ENCODE measurements at regions not wholly inside any gene's neighbourhood (a gene's known extent, or its start where the extent isn't known, plus 50 kb on each side); places are given as distances from the start of the nearest gene placed in this dataset.

DNA sequence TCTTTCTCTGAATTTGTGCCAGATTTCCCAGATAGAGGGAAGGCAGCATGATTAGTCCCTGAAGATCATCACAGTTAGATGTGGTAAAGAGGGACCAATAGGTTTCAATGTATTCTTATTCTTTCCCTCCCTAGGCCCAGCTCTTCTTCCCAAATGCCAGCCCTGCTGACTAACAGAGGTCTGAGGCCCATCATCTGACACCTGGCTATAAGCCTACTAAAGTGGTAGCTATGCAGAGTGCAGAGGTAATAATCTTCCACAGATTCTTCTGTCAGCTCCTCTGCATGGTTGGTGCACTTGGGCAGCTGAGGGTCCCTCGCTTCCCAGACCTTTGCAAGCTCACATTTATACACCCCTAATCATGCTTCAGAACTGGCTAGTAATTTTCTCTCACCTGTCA, 63.7 kb upstream of the PZP start:
- TF ChIP-seq CTCF (IDR thresholded peaks at IDR 0.05; ENCODE audit: poor library complexity) (no peak), EZH2 (IDR thresholded peaks at IDR 0.05; ENCODE audit: borderline replicate concordance) (no peak), EZH2phosphoT487 (IDR thresholded peaks at IDR 0.05; ENCODE audit: low read depth, severe bottlenecking, unreplicated experiment) (no peak)
- no peak overlapping the region for H3K27ac ChIP-seq
- no peaks in the 10 kb centered on the region for H3K36me3 ChIP-seq (replicated peaks; ENCODE audit: insufficient read depth, low read depth)
- no peaks in the 10 kb centered on the region for H3K27me3 ChIP-seq
- no peak for DNase-seq (ENCODE audit: low spot score)
- no peaks in the 10 kb centered on the region for H3K9me3 ChIP-seq (ENCODE audit: low read depth)
- no peak overlapping the region for H3K4me3 ChIP-seq
- no peaks in the 10 kb centered on the region for H3K9me2 ChIP-seq (replicated peaks; ENCODE audit: insufficient read depth)
- WGBS (ENCODE audit: low lambda C conversion rate, missing lambda C conversion rate) = 68% methylated on average over 1 of the region's 1 CpG
- no peaks in the 10 kb centered on the region for H3K79me2 ChIP-seq
- no peaks in the 10 kb centered on the region for H3K4me1 ChIP-seq (ENCODE audit: insufficient read depth)
- no peaks in the 10 kb centered on the region for H4K20me1 ChIP-seq (ENCODE audit: insufficient read depth, poor library complexity, severe bottlenecking)
- H2AFZ ChIP-seq = no peak overlapping the region
- no peak overlapping the region for H3K4me2 ChIP-seq

- Histone ChIP-seq H3K27me3 (no peaks in the 10 kb centered on the region), H3K4me3 (no peak overlapping the region), H3K4me1 (ENCODE audit: insufficient read depth) (no peaks in the 10 kb centered on the region), H3K36me3 (replicated peaks; ENCODE audit: insufficient read depth, low read depth) (no peaks in the 10 kb centered on the region), H3K9me3 (ENCODE audit: low read depth) (no peaks in the 10 kb centered on the region), H3K27ac (no peak overlapping the region), H3K4me2 (no peak overlapping the region), H4K20me1 (ENCODE audit: insufficient read depth, poor library complexity, severe bottlenecking) (no peaks in the 10 kb centered on the region), H2AFZ (no peak overlapping the region), H3K79me2 (no peaks in the 10 kb centered on the region), H3K9me2 (replicated peaks; ENCODE audit: insufficient read depth) (no peaks in the 10 kb centered on the region)
- 76% methylated on average over 1 of the region's 1 CpG for WGBS (ENCODE audit: low lambda C conversion rate, missing lambda C conversion rate)
- no peak for TF ChIP-seq CTCF (IDR thresholded peaks at IDR 0.05; ENCODE audit: poor library complexity)
- TF ChIP-seq EZH2phosphoT487 (IDR thresholded peaks at IDR 0.05; ENCODE audit: low read depth, severe bottlenecking, unreplicated experiment) = no peak
- no peak for TF ChIP-seq EZH2 (IDR thresholded peaks at IDR 0.05; ENCODE audit: borderline replicate concordance)
- DNase-seq (ENCODE audit: low spot score) = no peak
Observed at GRCh38 chr12:9264546-9264945, 56.4 kb upstream of the PZP start.

DNA sequence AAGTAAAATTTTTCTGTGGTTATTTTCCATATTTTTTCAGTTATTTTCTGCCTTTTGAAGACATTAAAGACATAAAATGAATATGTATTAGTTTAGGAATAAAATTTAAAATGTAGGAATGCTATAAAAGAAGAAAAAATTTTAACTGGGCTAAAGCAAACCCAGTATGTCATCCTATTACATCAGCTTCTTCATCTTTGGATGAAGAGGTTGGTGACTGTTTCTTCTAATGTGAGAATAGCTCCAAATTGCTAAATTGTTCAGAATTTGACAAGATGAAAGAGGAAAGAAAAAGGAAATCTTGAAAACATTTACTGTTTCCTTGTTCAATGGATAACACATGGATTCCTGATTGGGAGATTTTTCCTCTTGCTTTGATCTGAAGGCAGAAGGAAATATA, 52.7 kb upstream of the PZP start:
- Histone ChIP-seq H3K36me3 (replicated peaks; ENCODE audit: insufficient read depth, low read depth) (no peaks in the 10 kb centered on the region), H3K27me3 (no peaks in the 10 kb centered on the region), H3K4me1 (ENCODE audit: insufficient read depth) (no peaks in the 10 kb centered on the region), H3K9me3 (ENCODE audit: low read depth) (no peaks in the 10 kb centered on the region), H3K4me3 (no peak overlapping the region), H3K79me2 (no peaks in the 10 kb centered on the region), H2AFZ (no peak overlapping the region), H4K20me1 (ENCODE audit: insufficient read depth, poor library complexity, severe bottlenecking) (no peaks in the 10 kb centered on the region), H3K9me2 (replicated peaks; ENCODE audit: insufficient read depth) (no peaks in the 10 kb centered on the region), H3K4me2 (no peak overlapping the region), H3K27ac (no peak overlapping the region)
- no peak for DNase-seq (ENCODE audit: low spot score)
- no peak for TF ChIP-seq CTCF (IDR thresholded peaks at IDR 0.05; ENCODE audit: poor library complexity)
- no peak for TF ChIP-seq EZH2phosphoT487 (IDR thresholded peaks at IDR 0.05; ENCODE audit: low read depth, severe bottlenecking, unreplicated experiment)
- no peak for TF ChIP-seq EZH2 (IDR thresholded peaks at IDR 0.05; ENCODE audit: borderline replicate concordance)

GRCh38 chr12:9258676-9259075, 50.5 kb upstream of the PZP start:
- no peaks in the 10 kb centered on the region for H4K20me1 ChIP-seq (ENCODE audit: insufficient read depth, poor library complexity, severe bottlenecking)
- no peaks in the 10 kb centered on the region for H3K9me3 ChIP-seq (ENCODE audit: low read depth)
- 92% methylated on average over 1 of the region's 1 CpG for WGBS (ENCODE audit: low lambda C conversion rate, missing lambda C conversion rate)
- no peak overlapping the region for H3K4me2 ChIP-seq
- no peaks in the 10 kb centered on the region for H3K36me3 ChIP-seq (replicated peaks; ENCODE audit: insufficient read depth, low read depth)
- H3K4me1 ChIP-seq (ENCODE audit: insufficient read depth) = no peaks in the 10 kb centered on the region
- H3K4me3 ChIP-seq = no peak overlapping the region
- H3K27ac ChIP-seq = no peak overlapping the region
- TF ChIP-seq EZH2phosphoT487 (IDR thresholded peaks at IDR 0.05; ENCODE audit: low read depth, severe bottlenecking, unreplicated experiment) (no peak), CTCF (IDR thresholded peaks at IDR 0.05; ENCODE audit: poor library complexity) (no peak), EZH2 (IDR thresholded peaks at IDR 0.05; ENCODE audit: borderline replicate concordance) (no peak)
- no peak overlapping the region for H2AFZ ChIP-seq
- H3K9me2 ChIP-seq (replicated peaks; ENCODE audit: insufficient read depth) = no peaks in the 10 kb centered on the region
- H3K79me2 ChIP-seq = no peaks in the 10 kb centered on the region
- H3K27me3 ChIP-seq = no peaks in the 10 kb centered on the region
- DNase-seq (ENCODE audit: low spot score) = no peak
